ENCODE measurements at regions not wholly inside any gene's neighbourhood (a gene's known extent, or its start where the extent isn't known, plus 50 kb on each side); places are given as distances from the start of the nearest gene placed in this dataset.

DNA sequence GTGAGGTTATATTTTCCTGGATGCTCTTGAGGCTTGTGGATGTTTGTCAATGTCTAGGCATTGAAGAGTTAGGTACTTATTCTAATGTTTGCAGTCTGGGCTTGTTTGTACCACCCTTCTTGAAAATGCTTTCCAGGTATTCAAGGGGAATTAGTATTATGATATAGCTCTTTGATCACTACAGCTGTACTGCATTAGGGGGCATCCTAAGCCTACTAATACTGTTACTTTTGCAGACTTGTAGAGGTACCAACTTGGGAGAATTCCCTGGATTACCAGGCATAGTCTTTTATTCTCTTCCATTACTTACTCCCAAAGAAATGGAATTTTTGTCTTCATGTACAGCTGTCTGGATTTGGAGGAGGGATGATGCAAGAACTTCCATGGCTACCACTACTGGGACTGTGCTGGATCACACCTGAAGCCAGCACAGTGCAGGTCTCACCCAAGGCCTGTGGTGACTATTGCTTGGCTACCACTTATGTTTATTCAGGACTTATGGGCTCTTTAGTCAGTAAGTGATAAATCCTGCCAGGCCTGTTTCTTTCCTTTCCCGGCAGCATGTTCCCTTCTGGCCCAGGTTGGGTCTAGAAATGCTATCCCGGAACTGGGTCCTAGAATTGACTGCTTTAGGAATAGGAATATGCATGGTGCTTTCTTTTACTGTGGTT lies 402.9 kb downstream of the IL20RB start:
- TF ChIP-seq, protein P1, sequence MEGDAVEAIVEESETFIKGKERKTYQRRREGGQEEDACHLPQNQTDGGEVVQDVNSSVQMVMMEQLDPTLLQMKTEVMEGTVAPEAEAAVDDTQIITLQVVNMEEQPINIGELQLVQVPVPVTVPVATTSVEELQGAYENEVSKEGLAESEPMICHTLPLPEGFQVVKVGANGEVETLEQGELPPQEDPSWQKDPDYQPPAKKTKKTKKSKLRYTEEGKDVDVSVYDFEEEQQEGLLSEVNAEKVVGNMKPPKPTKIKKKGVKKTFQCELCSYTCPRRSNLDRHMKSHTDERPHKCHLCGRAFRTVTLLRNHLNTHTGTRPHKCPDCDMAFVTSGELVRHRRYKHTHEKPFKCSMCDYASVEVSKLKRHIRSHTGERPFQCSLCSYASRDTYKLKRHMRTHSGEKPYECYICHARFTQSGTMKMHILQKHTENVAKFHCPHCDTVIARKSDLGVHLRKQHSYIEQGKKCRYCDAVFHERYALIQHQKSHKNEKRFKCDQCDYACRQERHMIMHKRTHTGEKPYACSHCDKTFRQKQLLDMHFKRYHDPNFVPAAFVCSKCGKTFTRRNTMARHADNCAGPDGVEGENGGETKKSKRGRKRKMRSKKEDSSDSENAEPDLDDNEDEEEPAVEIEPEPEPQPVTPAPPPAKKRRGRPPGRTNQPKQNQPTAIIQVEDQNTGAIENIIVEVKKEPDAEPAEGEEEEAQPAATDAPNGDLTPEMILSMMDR (IDR thresholded peaks at IDR 0.05), result no peak
- no peak for TF ChIP-seq POLR2A (IDR thresholded peaks at IDR 0.05)

Data from uterus (tissue), 2 donors.